SK-N-SH treated with all-trans-retinoic acid at 6 μM for 48 hours (cell line): ENCODE measurements at regions not wholly inside any gene's neighbourhood (a gene's known extent, or its start where the extent isn't known, plus 50 kb on each side); places are given as distances from the start of the nearest gene placed in this dataset.

Experiments
- CSRNP3 ChIP-seq: fragments of 250-450 bp; sonication (Bioruptor Pico); IDR thresholded peaks from 2 replicates; pipeline ENCODE4 v1.5.1; 2021; ENCODE audit warnings: mild to moderate bottlenecking, moderate library complexity
- PPARA ChIP-seq: fragments of 250-450 bp; sonication (Bioruptor Pico); IDR thresholded peaks from 2 replicates; pipeline ENCODE4 v1.5.0; 2020; ENCODE audit warnings: mild to moderate bottlenecking, borderline replicate concordance
- RARB ChIP-seq: fragments of 250-450 bp; sonication (Bioruptor Pico); IDR thresholded peaks from 2 replicates; pipeline ENCODE4 v1.8.0; 2021; ENCODE audit warnings: mild to moderate bottlenecking, moderate library complexity
- ZFP3 ChIP-seq: fragments of 250-450 bp; sonication (Bioruptor Pico); IDR thresholded peaks from 2 replicates; pipeline ENCODE4 v1.5.0; 2020; ENCODE audit warnings: mild to moderate bottlenecking, moderate library complexity
- ZNF565 ChIP-seq: fragments of 450-650 bp; formaldehyde crosslinking; conservative IDR thresholded peaks from 2 replicates; pipeline ENCODE4 v1.5.0; 2020; ENCODE audit warnings: low read depth, mild to moderate bottlenecking, moderate library complexity

- TF ChIP-seq ZNF565 (CRISPR knock-in tag), result no peak
- TF ChIP-seq CSRNP3, result no peak
- no peak for TF ChIP-seq ZFP3 (CRISPR knock-in tag)
- no peak for TF ChIP-seq PPARA
- TF ChIP-seq RARB (CRISPR knock-in tag), result no peak
Measured at GRCh38 chr11:97567801-97568200, 1178.0 kb downstream of the JRKL start.
